ENCODE measurements at regions not wholly inside any gene's neighbourhood (a gene's known extent, or its start where the extent isn't known, plus 50 kb on each side); places are given as distances from the start of the nearest gene placed in this dataset.

DNA sequence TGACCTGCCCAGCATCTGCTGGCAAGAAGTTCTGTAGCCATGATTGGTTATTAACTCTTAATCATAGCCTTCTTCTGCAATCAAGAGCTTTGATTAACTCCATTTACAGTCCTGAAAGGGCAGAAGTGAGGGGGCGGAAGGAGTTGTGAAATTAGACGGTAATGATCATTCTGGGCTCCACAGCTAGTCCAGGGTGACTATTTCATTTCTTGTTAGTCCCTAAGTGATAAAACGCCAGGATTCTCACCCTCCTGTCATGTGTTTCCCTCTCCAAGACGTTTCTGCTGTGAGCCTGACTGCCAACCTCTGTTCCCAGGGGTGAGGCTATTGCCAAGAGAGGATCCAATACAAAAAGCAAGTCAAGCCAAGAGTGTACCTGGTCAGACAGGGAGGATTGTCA is 155.9 kb upstream of the IPO5 start:
- TF ChIP-seq, protein P1, sequence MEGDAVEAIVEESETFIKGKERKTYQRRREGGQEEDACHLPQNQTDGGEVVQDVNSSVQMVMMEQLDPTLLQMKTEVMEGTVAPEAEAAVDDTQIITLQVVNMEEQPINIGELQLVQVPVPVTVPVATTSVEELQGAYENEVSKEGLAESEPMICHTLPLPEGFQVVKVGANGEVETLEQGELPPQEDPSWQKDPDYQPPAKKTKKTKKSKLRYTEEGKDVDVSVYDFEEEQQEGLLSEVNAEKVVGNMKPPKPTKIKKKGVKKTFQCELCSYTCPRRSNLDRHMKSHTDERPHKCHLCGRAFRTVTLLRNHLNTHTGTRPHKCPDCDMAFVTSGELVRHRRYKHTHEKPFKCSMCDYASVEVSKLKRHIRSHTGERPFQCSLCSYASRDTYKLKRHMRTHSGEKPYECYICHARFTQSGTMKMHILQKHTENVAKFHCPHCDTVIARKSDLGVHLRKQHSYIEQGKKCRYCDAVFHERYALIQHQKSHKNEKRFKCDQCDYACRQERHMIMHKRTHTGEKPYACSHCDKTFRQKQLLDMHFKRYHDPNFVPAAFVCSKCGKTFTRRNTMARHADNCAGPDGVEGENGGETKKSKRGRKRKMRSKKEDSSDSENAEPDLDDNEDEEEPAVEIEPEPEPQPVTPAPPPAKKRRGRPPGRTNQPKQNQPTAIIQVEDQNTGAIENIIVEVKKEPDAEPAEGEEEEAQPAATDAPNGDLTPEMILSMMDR (IDR thresholded peaks at IDR 0.05), result no peak
- Histone ChIP-seq H3K36me3 (ENCODE audit: low read depth) (no peaks in the 10 kb centered on the region), H3K9me3 (peaks cover 20% of the 10 kb centered on the region), H3K4me1 (ENCODE audit: low read depth) (no peaks in the 10 kb centered on the region), H3K4me3 (no peak overlapping the region)
- no peak for ATAC-seq
- intact Hi-C loops (cut with DNase I, micrococcal nuclease), result no loop called here
- DNase-seq, result no peak

DNA sequence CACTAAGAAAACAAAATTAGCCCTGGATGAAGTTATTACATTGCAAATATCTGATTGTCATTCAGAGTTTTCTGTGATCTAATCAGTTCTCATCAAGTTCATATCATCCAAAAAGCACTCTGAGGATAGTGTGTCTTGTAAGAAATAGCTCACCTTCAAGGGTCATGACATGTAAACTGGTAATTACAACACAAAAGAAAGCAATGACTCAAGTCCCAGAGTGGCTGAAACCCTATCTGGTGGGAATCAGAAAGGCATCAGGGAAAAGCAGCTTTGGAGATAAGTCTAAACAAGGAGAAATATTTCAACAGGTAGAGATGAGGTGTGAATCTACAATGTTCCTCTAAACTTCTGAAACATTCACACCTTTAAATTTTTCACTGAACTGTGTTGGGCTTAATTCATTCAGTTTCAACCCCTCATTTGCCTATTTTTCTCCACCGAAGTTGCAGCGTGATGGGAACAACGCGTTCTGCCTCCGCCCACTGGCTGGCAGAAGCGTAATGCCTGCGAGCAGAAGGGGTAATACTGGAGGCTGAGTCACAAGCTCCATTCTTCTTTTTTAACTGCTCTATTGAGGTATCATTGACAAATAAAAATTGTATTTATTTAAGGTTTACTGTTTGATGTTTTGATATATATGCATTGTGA is 155.2 kb upstream of the IPO5 start:
- Histone ChIP-seq H3K4me1 (ENCODE audit: low read depth) (no peaks in the 10 kb centered on the region), H3K4me3 (no peak overlapping the region), H3K9me3 (peaks cover 12% of the 10 kb centered on the region), H3K36me3 (ENCODE audit: low read depth) (no peaks in the 10 kb centered on the region)
- TF ChIP-seq, protein P1 (IDR thresholded peaks at IDR 0.05), result no peak
- DNase-seq (no peak), ATAC-seq (no peak)
- intact Hi-C loops (cut with DNase I, micrococcal nuclease), result no loop called here

DNA sequence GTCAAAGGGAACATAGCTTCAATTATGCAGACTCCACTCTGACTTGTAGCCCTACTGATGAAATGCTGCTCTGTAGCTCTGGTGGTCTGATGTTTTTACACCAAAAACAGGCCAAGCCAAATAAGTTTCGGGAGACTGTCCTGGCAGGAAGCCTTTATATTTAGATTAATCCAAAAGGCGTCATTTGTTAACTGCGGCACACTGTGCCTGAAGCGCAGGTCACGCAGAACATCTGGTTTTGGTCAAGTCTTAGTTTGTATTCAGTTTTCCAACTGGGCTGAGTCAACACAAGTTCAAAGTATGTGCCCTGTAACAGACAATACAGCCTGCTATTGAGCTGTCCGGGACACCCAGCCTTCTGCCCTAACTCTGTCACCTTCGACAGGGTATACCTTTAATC is 154.6 kb upstream of the IPO5 start:
- Histone ChIP-seq H3K9me3 (peaks cover 7% of the 10 kb centered on the region), H3K4me1 (ENCODE audit: low read depth) (no peaks in the 10 kb centered on the region), H3K36me3 (ENCODE audit: low read depth) (no peaks in the 10 kb centered on the region), H3K4me3 (no peak overlapping the region)
- intact Hi-C loops (cut with DNase I, micrococcal nuclease), result no loop called here
- TF ChIP-seq, protein P1 (IDR thresholded peaks at IDR 0.05), result no peak
- ATAC-seq, result no peak
- no peak for DNase-seq

GRCh38 chr13:97802213-97802612 is 151.3 kb upstream of the IPO5 start:
- DNase-seq (no peak), ATAC-seq (no peak)
- intact Hi-C loops (cut with DNase I, micrococcal nuclease), result no loop called here
- Histone ChIP-seq H3K4me1 (ENCODE audit: low read depth) (no peaks in the 10 kb centered on the region), H3K9me3 (no peaks in the 10 kb centered on the region), H3K36me3 (ENCODE audit: low read depth) (no peaks in the 10 kb centered on the region), H3K4me3 (no peak overlapping the region)
- TF ChIP-seq, protein P1 (IDR thresholded peaks at IDR 0.05), result no peak

- no peaks in the 10 kb centered on the region for H3K9me3 ChIP-seq
- no peak overlapping the region for H3K4me3 ChIP-seq
- DNase-seq, result no peak
- H3K4me1 ChIP-seq (ENCODE audit: low read depth), result no peaks in the 10 kb centered on the region
- intact Hi-C loops (cut with DNase I, micrococcal nuclease), result no loop called here
- H3K36me3 ChIP-seq (ENCODE audit: low read depth), result no peaks in the 10 kb centered on the region
- ATAC-seq, result no peak
- TF ChIP-seq, protein P1 (IDR thresholded peaks at IDR 0.05), result no peak
Observed at GRCh38 chr13:97809576-97809975, 143.9 kb upstream of the IPO5 start.

DNA sequence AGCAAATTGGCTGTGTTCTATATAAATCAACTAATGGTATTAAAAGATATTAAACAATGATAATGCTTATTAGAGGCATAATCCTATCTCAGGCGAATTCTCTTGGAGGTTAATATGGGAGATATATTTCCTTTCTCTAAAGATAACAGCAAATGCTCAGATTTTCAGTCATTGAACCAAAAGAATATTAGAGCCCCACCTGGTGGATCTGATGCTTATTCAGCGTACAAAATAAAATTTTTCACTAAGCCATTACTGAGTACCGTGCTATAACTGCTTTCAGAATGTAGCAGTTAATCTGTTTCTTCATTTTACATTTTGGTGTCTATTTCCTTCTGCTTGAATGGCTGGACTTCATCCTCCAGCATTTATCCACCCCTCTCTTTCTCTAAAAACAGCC is 143.3 kb upstream of the IPO5 start:
- Histone ChIP-seq H3K4me1 (ENCODE audit: low read depth) (no peaks in the 10 kb centered on the region), H3K9me3 (no peaks in the 10 kb centered on the region), H3K4me3 (no peak overlapping the region), H3K36me3 (ENCODE audit: low read depth) (no peaks in the 10 kb centered on the region)
- intact Hi-C loops (cut with DNase I, micrococcal nuclease), result no loop called here
- TF ChIP-seq, protein P1 (IDR thresholded peaks at IDR 0.05), result no peak
- ATAC-seq, result no peak
- no peak for DNase-seq

Measured in mucosa of descending colon (tissue), 3 donors.